Liver (tissue), 3 donors: ENCODE measurements at regions not wholly inside any gene's neighbourhood (a gene's known extent, or its start where the extent isn't known, plus 50 kb on each side); places are given as distances from the start of the nearest gene placed in this dataset.

Experiments used
- ATF3 ChIP-seq: IDR thresholded peaks from 2 replicates; pipeline ENCODE4 v1.6.1; 2016; ENCODE audit warnings: antibody characterized with exemption
- CTCF ChIP-seq: fragments of 150-350 bp; IDR thresholded peaks from 2 replicates; pipeline ENCODE4 v1.5.1; 2017; ENCODE audit warnings: improper control_type of control experiment, low read depth, low read length; ENCODE audit not compliant: missing input control
- GABPA ChIP-seq, 2 donors: IDR thresholded peaks in 1 of 2; conservative IDR thresholded peaks in 1 of 2; 2 replicates each; pipeline ENCODE4 v1.6.1; 2016; ENCODE audit warnings: antibody characterized with exemption in 2 of 2, mild to moderate bottlenecking in 1 of 2, moderate library complexity in 1 of 2
- JUND ChIP-seq, 2 donors: IDR thresholded peaks; 2 replicates each; pipeline ENCODE4 v1.6.1; 2016; ENCODE audit warnings: antibody characterized with exemption in 2 of 2
- RAD21 ChIP-seq, 2 donors: IDR thresholded peaks; 2 replicates each; pipeline ENCODE4 v1.6.1; 2016; ENCODE audit warnings: antibody characterized with exemption in 2 of 2, mild to moderate bottlenecking in 2 of 2
- TAF1 ChIP-seq: conservative IDR thresholded peaks from 2 replicates; pipeline ENCODE4 v1.6.1; 2016; ENCODE audit warnings: antibody characterized with exemption, mild to moderate bottlenecking
- YY1 ChIP-seq: IDR thresholded peaks from 2 replicates; pipeline ENCODE4 v1.6.1; 2016; ENCODE audit warnings: antibody characterized with exemption, mild to moderate bottlenecking
- ZBTB33 ChIP-seq: IDR thresholded peaks from 2 replicates; pipeline ENCODE4 v1.6.1; 2016; ENCODE audit warnings: antibody characterized with exemption
- donor health status: healthy.
- donor health status: healthy.

GRCh38 chr2:237256887-237257286, 157.1 kb downstream of the COL6A3 start:
- TF ChIP-seq RAD21 (IDR thresholded peaks at IDR 0.05) (no peak), CTCF (no peak), JUND (IDR thresholded peaks at IDR 0.05) (no peak), ATF3 (no peak), YY1 (no peak), GABPA (IDR thresholded peaks at IDR 0.05 in 1 of 2, conservative IDR thresholded peaks at IDR 0.05 in 1 of 2) (no peak), TAF1 (no peak), ZBTB33 (no peak)
